SU-DHL-6 (cell line): ENCODE measurements at regions not wholly inside any gene's neighbourhood (a gene's known extent, or its start where the extent isn't known, plus 50 kb on each side); places are given as distances from the start of the nearest gene placed in this dataset.
A peak's percentile ranks its signal among the peaks of the same experiment; 100 is the strongest.

Experiments
- H2AFZ ChIP-seq: fragments of 200-600 bp; sonication (generic); 2 replicates; pipeline ENCODE4 v1.6.1; 2014; ENCODE audit warnings: low read depth, mild to moderate bottlenecking, moderate library complexity, mixed read lengths, antibody characterized with exemption, low read length; ENCODE audit not compliant: severe bottlenecking
- H3F3A ChIP-seq: fragments of 200-600 bp; shearing (Covaris generic); 2 replicates; pipeline ENCODE4 v1.6.0; 2016; ENCODE audit warnings: antibody characterized with exemption, mild to moderate bottlenecking; ENCODE audit not compliant: insufficient read depth
- H3K27ac ChIP-seq: fragments of 200-600 bp; sonication (generic); 2 replicates; pipeline ENCODE4 v1.5.1; 2016; ENCODE audit warnings: low read depth, mild to moderate bottlenecking, low read length, moderate library complexity, mixed read lengths
- H3K27me3 ChIP-seq: fragments of 200-600 bp; sonication (generic), shearing (Covaris generic); 2 replicates; pipeline ENCODE4 v1.6.0; 2014; ENCODE audit warnings: mild to moderate bottlenecking, low read length
- H3K36me3 ChIP-seq: fragments of 200-600 bp; sonication (generic); 2 replicates; pipeline ENCODE4 v1.6.1; 2014; ENCODE audit warnings: mild to moderate bottlenecking, low read length, mixed read lengths
- H3K4me2 ChIP-seq: fragments of 300-600, 200-600 bp; shearing (Covaris generic), sonication (generic); 2 replicates; pipeline ENCODE4 v1.6.0; 2014; ENCODE audit warnings: low read length, low read depth, mild to moderate bottlenecking; ENCODE audit not compliant: poor library complexity, severe bottlenecking
- H3K4me3 ChIP-seq: fragments of 200-600 bp; sonication (generic); 2 replicates; pipeline ENCODE4 v1.5.1; 2014; ENCODE audit warnings: antibody characterized with exemption, low read length, mild to moderate bottlenecking, mixed read lengths; ENCODE audit not compliant: insufficient read depth, poor library complexity, severe bottlenecking
- H3K79me2 ChIP-seq: fragments of 200-600 bp; sonication (generic); 2 replicates; pipeline ENCODE4 v1.6.1; 2014; ENCODE audit warnings: mild to moderate bottlenecking, low read length, moderate library complexity; ENCODE audit not compliant: insufficient read depth
- H3K9ac ChIP-seq: fragments of 200-600 bp; sonication (generic); 2 replicates; pipeline ENCODE4 v1.7.0; 2014; ENCODE audit warnings: mild to moderate bottlenecking, low read length
- H3K9me2 ChIP-seq: fragments of 200-600 bp; sonication (generic); replicated peaks from 2 replicates; pipeline ENCODE4 v1.6.1; 2014; ENCODE audit warnings: low read length; ENCODE audit not compliant: insufficient read depth
- H3K9me3 ChIP-seq: fragments of 200-600 bp; sonication (generic); 2 replicates; pipeline ENCODE4 v1.6.1; 2014; ENCODE audit warnings: low read length, mixed read lengths; ENCODE audit not compliant: insufficient read depth
- H4K20me1 ChIP-seq: fragments of 200-600 bp; sonication (generic); 2 replicates; pipeline ENCODE4 v1.6.1; 2014; ENCODE audit warnings: low read depth, mild to moderate bottlenecking, antibody characterized with exemption, low read length, moderate library complexity, mixed read lengths
- EZH2phosphoT487 ChIP-seq: fragments of 200-600 bp; sonication (generic), shearing (Covaris generic); conservative IDR thresholded peaks from 2 replicates; pipeline ENCODE4 v1.6.1; 2018; ENCODE audit warnings: mild to moderate bottlenecking, antibody characterized with exemption, low read length, moderate library complexity, mixed read lengths
- TF ChIP-seq, protein P1 (sequence below): fragments of 200-600 bp; sonication (generic); IDR thresholded peaks from one replicate; pipeline ENCODE4 v1.5.1; 2017; ENCODE audit warnings: antibody characterized with exemption, mild to moderate bottlenecking, low read length, moderate library complexity; ENCODE audit not compliant: insufficient read depth, poor library complexity, severe bottlenecking

- no peaks in the 10 kb centered on the region for H3K9me2 ChIP-seq
- no peaks in the 10 kb centered on the region for H4K20me1 ChIP-seq
- H3K9me3 ChIP-seq: no peaks in the 10 kb centered on the region
- H3K27me3 ChIP-seq: no peaks in the 10 kb centered on the region
- no peak overlapping the region for H3K4me2 ChIP-seq
- no peak overlapping the region for H3K27ac ChIP-seq
- H3K4me3 ChIP-seq: no peak overlapping the region
- H3K79me2 ChIP-seq: no peaks in the 10 kb centered on the region
- H3F3A ChIP-seq: no peaks in the 10 kb centered on the region
- H2AFZ ChIP-seq: no peak overlapping the region
- no peak overlapping the region for H3K9ac ChIP-seq
- no peaks in the 10 kb centered on the region for H3K36me3 ChIP-seq
- no peak for TF ChIP-seq EZH2phosphoT487
- TF ChIP-seq, protein P1, sequence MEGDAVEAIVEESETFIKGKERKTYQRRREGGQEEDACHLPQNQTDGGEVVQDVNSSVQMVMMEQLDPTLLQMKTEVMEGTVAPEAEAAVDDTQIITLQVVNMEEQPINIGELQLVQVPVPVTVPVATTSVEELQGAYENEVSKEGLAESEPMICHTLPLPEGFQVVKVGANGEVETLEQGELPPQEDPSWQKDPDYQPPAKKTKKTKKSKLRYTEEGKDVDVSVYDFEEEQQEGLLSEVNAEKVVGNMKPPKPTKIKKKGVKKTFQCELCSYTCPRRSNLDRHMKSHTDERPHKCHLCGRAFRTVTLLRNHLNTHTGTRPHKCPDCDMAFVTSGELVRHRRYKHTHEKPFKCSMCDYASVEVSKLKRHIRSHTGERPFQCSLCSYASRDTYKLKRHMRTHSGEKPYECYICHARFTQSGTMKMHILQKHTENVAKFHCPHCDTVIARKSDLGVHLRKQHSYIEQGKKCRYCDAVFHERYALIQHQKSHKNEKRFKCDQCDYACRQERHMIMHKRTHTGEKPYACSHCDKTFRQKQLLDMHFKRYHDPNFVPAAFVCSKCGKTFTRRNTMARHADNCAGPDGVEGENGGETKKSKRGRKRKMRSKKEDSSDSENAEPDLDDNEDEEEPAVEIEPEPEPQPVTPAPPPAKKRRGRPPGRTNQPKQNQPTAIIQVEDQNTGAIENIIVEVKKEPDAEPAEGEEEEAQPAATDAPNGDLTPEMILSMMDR: no peak
These were observed 107.9 kb upstream of the SELENOP start for GRCh38 chr5:42919600-42919999.

DNA sequence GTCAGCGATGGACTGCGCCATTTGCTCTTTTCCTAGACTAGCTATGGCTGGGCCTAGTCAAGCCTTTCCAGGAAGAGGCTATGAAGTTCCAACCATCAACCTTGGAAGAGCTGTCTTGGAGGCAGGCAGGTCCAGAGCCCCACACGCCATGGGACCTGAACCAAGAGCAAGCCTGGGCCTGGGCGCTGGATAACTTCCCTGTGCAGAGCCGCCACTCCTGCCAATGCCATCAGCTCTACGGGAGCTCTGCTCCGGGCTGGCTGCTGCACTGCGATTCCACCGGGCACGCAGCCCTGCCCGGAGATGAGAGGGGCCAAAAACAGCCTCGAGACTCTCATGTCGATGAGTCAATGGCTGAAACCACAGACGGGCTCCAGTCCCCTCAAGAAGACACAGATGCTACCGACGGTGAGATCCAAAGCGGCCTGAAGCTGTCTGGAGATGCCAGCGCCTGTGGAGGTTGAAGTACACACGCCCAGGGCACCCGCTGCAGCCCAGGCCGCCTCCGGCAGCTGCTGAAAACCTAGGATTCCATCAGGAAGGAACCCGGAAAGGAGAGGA lies 103.7 kb upstream of the SELENOP start:
- no peak overlapping the region for H3K27ac ChIP-seq
- no peak overlapping the region for H2AFZ ChIP-seq

DNA sequence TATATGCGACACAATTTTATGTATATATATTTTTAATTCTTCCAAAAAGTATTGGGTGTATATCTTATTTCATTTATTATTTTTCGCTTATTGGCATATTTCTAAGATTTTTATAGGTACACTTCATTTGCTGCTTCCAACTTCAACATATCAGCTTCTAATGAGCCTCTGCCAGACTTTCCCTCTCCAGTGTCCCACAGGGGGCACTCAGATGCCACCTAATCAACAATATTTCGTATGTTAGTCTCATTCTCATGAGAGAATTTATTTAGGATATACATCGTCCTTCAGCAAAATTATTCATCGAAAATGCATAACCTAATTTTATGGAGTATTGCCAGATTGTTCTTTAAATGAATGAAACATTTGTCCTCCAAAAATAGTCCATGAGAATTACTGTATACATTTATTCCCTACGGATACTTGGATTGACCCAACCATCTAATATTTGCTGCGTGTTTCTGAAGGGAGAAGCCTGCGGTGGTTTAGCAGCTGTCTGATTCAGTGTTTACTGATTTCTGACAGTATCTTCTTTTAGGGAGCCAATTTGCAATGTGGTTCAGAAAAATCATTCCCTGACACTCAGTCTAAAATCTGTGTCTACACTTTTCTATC lies 100.6 kb upstream of the SELENOP start:
- Histone ChIP-seq H3K79me2 (no peaks in the 10 kb centered on the region), H3K27me3 (no peaks in the 10 kb centered on the region), H4K20me1 (no peaks in the 10 kb centered on the region), H3K4me2 (no peak overlapping the region), H3K27ac (no peak overlapping the region), H3K4me3 (no peak overlapping the region), H3K9ac (no peak overlapping the region), H3F3A (no peaks in the 10 kb centered on the region), H3K9me2 (no peaks in the 10 kb centered on the region), H3K9me3 (no peaks in the 10 kb centered on the region), H3K36me3 (no peaks in the 10 kb centered on the region), H2AFZ (no peak overlapping the region)
- TF ChIP-seq EZH2phosphoT487: no peak
- TF ChIP-seq, protein P1: peak; percentile 25

More for the DNA sequence above, 103.7 kb upstream of the SELENOP start:
- no peaks in the 10 kb centered on the region for H4K20me1 ChIP-seq
- no peaks in the 10 kb centered on the region for H3K9me3 ChIP-seq
- no peak overlapping the region for H3K4me2 ChIP-seq
- H3K9ac ChIP-seq: no peak overlapping the region
- H3K4me3 ChIP-seq: no peak overlapping the region
- H3K9me2 ChIP-seq: no peaks in the 10 kb centered on the region
- no peaks in the 10 kb centered on the region for H3F3A ChIP-seq
- no peaks in the 10 kb centered on the region for H3K79me2 ChIP-seq
- H3K27me3 ChIP-seq: no peaks in the 10 kb centered on the region
- H3K36me3 ChIP-seq: no peaks in the 10 kb centered on the region
- TF ChIP-seq, protein P1: no peak
- no peak for TF ChIP-seq EZH2phosphoT487
